NB4 (cell line): ENCODE measurements at regions not wholly inside any gene's neighbourhood (a gene's known extent, or its start where the extent isn't known, plus 50 kb on each side); places are given as distances from the start of the nearest gene placed in this dataset.

ENCODE experiments used
- DNase-seq: peaks from one replicate; pipeline ENCODE4 v3.0.0; 2010; ENCODE audit warnings: low read depth
- H3K4me3 ChIP-seq: one replicate; pipeline ENCODE4 v1.5.1; 2011; ENCODE audit warnings: mild to moderate bottlenecking, low read depth, low read length, moderate library complexity
- MYC ChIP-seq: IDR thresholded peaks from 2 replicates; pipeline ENCODE4 v1.6.1; 2011; ENCODE audit warnings: low read depth, low read length
- POLR2A ChIP-seq: IDR thresholded peaks from 2 replicates; pipeline ENCODE4 v1.6.1; 2011; ENCODE audit warnings: mild to moderate bottlenecking; ENCODE audit not compliant: insufficient read length; ENCODE audit errors: extremely low read depth
- TF ChIP-seq, protein P1 (sequence below): IDR thresholded peaks from 2 replicates; pipeline ENCODE4 v1.6.1; 2011; ENCODE audit warnings: low read depth, low read length
- TF ChIP-seq, protein P2 (sequence below): IDR thresholded peaks from one replicate; pipeline ENCODE4 v1.5.1; 2012; ENCODE audit warnings: low read depth, low read length

DNA sequence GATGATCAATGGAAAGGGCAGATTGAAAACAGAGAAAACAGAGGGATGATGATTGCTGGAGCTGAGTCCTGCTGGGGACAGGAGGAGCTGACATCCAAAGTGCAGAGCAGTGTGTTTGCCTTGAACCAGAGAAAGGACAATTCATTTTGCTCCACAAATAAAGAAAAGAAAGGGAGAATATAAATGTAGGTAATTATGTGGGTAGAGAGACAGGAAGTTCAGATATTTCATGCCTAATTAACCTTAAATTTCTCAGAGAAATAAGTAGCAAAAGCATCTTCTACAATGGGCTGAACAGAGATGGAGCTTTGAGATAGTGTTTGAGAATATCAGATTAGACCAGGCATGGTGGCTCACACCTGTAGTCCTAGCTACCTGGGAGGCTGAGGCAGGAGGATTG, 93.2 kb downstream of the TNFSF18 start:
- no peak for DNase-seq
- H3K4me3 ChIP-seq = no peak overlapping the region
- TF ChIP-seq POLR2A (no peak), MYC (no peak)
- TF ChIP-seq, protein P1, sequence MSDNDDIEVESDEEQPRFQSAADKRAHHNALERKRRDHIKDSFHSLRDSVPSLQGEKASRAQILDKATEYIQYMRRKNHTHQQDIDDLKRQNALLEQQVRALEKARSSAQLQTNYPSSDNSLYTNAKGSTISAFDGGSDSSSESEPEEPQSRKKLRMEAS = no peak
- TF ChIP-seq, protein P2, sequence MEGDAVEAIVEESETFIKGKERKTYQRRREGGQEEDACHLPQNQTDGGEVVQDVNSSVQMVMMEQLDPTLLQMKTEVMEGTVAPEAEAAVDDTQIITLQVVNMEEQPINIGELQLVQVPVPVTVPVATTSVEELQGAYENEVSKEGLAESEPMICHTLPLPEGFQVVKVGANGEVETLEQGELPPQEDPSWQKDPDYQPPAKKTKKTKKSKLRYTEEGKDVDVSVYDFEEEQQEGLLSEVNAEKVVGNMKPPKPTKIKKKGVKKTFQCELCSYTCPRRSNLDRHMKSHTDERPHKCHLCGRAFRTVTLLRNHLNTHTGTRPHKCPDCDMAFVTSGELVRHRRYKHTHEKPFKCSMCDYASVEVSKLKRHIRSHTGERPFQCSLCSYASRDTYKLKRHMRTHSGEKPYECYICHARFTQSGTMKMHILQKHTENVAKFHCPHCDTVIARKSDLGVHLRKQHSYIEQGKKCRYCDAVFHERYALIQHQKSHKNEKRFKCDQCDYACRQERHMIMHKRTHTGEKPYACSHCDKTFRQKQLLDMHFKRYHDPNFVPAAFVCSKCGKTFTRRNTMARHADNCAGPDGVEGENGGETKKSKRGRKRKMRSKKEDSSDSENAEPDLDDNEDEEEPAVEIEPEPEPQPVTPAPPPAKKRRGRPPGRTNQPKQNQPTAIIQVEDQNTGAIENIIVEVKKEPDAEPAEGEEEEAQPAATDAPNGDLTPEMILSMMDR = no peak

- TF ChIP-seq, protein P1 = no peak
- no peak for TF ChIP-seq POLR2A
- TF ChIP-seq, protein P2 = no peak
- no peak for TF ChIP-seq MYC
- no peak for DNase-seq
These were observed 91.2 kb downstream of the TNFSF18 start for GRCh38 chr1:172959571-172959970.

DNA sequence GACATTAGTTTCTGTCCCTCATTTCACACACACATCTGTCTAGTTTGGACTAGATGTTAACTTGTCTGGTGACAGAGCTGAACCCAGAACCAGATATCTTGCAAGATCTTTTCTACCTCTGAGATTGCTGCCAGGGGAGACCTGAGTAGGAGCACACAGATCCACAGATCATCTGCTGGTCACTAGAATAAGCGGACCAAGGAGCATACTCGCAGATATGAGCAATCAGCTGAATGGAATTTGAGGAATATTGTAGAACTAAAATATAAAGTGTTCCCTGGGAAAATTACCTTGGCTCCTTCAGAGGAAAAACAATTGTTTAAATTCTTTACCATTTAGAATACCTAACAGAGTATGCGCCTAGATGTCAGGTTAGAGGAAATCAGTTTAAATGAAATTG, 90.7 kb downstream of the TNFSF18 start:
- no peak for DNase-seq
- H3K4me3 ChIP-seq = no peak overlapping the region
- TF ChIP-seq MYC (no peak), POLR2A (no peak)
- TF ChIP-seq, protein P1 = no peak
- TF ChIP-seq, protein P2 = no peak

More at GRCh38 chr1:172959571-172959970, 91.2 kb downstream of the TNFSF18 start:
- H3K4me3 ChIP-seq = no peak overlapping the region

GRCh38 chr1:172960454-172961208, 90.1 kb downstream of the TNFSF18 start:
- TF ChIP-seq, protein P2 = no peak
- TF ChIP-seq, protein P1 = no peak
- TF ChIP-seq MYC (no peak), POLR2A (no peak)
- no peak overlapping the region for H3K4me3 ChIP-seq
- no peak for DNase-seq

GRCh38 chr1:172964864-172965263, 85.9 kb downstream of the TNFSF18 start:
- DNase-seq = no peak
- TF ChIP-seq, protein P1 = no peak
- TF ChIP-seq, protein P2 = no peak
- no peak for TF ChIP-seq MYC
- TF ChIP-seq POLR2A = no peak
- H3K4me3 ChIP-seq = no peak overlapping the region
